A549 (cell line): ENCODE measurements at regions not wholly inside any gene's neighbourhood (a gene's known extent, or its start where the extent isn't known, plus 50 kb on each side); places are given as distances from the start of the nearest gene placed in this dataset.

Experiments used
- CTCF ChIP-seq: fragments of >200 bp; sonication (Bioruptor Twin); formaldehyde crosslinking; IDR thresholded peaks from 3 replicates; pipeline ENCODE4 v1.5.1; 2016
- EP300 ChIP-seq, 2 experiments: fragments of >200 bp; sonication (Bioruptor Twin); formaldehyde crosslinking; IDR thresholded peaks; 2 replicates in 1 of 2; 3 replicates in 1 of 2; pipeline ENCODE4 v1.6.1; 2016 to 2017
- HDAC2 ChIP-seq: fragments of 200-600 bp; sonication (generic); IDR thresholded peaks from 2 replicates; pipeline ENCODE4 v1.6.1; 2016
- KDM5A ChIP-seq: fragments of 200-600 bp; sonication (generic); IDR thresholded peaks from 2 replicates; pipeline ENCODE4 v1.6.1; 2016; ENCODE audit warnings: antibody characterized with exemption, mild to moderate bottlenecking
- RAD21 ChIP-seq, 2 experiments: fragments of >200 bp in 1 of 2; sonication (Bioruptor Twin) in 1 of 2; formaldehyde crosslinking in 1 of 2; IDR thresholded peaks in 1 of 2; conservative IDR thresholded peaks in 1 of 2; 2 replicates in 1 of 2; 3 replicates in 1 of 2; pipeline ENCODE4 v1.6.1; 2012 to 2018; ENCODE audit warnings: inconsistent platforms in 1 of 2
- TF ChIP-seq, protein P1 (sequence below): IDR thresholded peaks from 2 replicates; pipeline ENCODE4 v1.6.1; 2012

- TF ChIP-seq RAD21 (conservative IDR thresholded peaks at IDR 0.05 in 1 of 2, IDR thresholded peaks at IDR 0.05 in 1 of 2) (no peak), CTCF (no peak), EP300 (IDR thresholded peaks at IDR 0.05) (no peak), KDM5A (no peak), HDAC2 (no peak)
- TF ChIP-seq, protein P1, sequence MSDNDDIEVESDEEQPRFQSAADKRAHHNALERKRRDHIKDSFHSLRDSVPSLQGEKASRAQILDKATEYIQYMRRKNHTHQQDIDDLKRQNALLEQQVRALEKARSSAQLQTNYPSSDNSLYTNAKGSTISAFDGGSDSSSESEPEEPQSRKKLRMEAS: no peak
Measured at GRCh38 chr1:233470741-233471499, 143.0 kb upstream of the KCNK1 start.
